ENCODE measurements at regions not wholly inside any gene's neighbourhood (a gene's known extent, or its start where the extent isn't known, plus 50 kb on each side); places are given as distances from the start of the nearest gene placed in this dataset.

DNA sequence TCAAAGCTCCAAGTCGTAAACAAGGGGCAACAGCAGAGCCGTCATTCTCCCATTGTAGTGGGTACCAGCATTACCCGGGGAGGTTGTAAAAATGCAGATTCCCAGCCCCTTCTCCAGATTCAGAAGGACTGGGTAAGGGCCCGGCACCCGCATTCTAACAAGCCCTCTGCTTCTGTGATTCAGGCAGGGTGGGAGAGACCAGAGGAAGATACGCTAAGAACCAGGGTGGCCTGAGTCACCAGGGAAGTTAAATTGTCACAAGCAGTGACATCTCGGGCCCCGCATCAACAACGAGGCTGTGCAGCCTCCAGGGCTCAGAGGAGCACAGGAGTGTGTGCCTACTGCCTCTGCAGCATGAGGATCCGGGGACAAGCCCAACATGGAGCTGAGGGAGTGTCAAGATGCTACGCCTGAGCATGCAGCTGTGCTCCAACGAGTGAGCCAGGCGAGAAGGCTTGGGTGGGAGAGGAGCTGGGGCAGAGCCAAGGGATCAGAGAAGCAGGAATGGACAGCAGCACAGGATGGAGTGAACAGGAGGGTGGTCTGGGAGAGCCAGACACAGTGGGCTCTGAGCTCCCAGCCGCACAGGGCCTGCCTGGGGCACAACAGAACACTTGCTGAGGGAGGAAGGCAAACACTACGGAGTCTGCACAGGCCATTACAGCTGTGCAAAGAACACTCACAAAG lies 68.5 kb downstream of the CPN2 start:
- Histone ChIP-seq H3K27ac (ENCODE audit: low read depth, low read length, poor library complexity, severe bottlenecking) (no peak overlapping the region), H3K36me3 (ENCODE audit: insufficient read depth, low read length, poor library complexity, severe bottlenecking) (no peaks in the 10 kb centered on the region), H3K4me3 (ENCODE audit: low read depth, low read length, poor library complexity, severe bottlenecking) (no peak overlapping the region), H3K27me3 (replicated peaks; ENCODE audit: insufficient read depth, low read depth, low read length, poor library complexity) (no peaks in the 10 kb centered on the region), H3K4me1 (ENCODE audit: insufficient read depth, low read length, poor library complexity, severe bottlenecking) (peaks cover 13% of the 10 kb centered on the region), H3K9me3 (ENCODE audit: low read depth, low read length, poor library complexity, severe bottlenecking) (no peaks in the 10 kb centered on the region)
- ChIA-PET CTCF (no interaction called here), POLR2A (ENCODE audit: low non-redundant PET) (no interaction called here)
- BruUV-seq (replicated peaks), result no TSS peak
- no peak for DNase-seq (ENCODE audit: low spot score)
- TF ChIP-seq EZH2 (IDR thresholded peaks at IDR 0.05; ENCODE audit: borderline replicate concordance, low read depth, low read length, poor library complexity, severe bottlenecking), result no peak
- TF ChIP-seq, protein P1, sequence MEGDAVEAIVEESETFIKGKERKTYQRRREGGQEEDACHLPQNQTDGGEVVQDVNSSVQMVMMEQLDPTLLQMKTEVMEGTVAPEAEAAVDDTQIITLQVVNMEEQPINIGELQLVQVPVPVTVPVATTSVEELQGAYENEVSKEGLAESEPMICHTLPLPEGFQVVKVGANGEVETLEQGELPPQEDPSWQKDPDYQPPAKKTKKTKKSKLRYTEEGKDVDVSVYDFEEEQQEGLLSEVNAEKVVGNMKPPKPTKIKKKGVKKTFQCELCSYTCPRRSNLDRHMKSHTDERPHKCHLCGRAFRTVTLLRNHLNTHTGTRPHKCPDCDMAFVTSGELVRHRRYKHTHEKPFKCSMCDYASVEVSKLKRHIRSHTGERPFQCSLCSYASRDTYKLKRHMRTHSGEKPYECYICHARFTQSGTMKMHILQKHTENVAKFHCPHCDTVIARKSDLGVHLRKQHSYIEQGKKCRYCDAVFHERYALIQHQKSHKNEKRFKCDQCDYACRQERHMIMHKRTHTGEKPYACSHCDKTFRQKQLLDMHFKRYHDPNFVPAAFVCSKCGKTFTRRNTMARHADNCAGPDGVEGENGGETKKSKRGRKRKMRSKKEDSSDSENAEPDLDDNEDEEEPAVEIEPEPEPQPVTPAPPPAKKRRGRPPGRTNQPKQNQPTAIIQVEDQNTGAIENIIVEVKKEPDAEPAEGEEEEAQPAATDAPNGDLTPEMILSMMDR (conservative IDR thresholded peaks at IDR 0.05; ENCODE audit: low read depth, low read length), result no peak
- intact Hi-C loops (cut with micrococcal nuclease; ENCODE audit: unreplicated experiment), result no loop called here

GRCh38 chr3:194283221-194284006 lies 67.7 kb downstream of the CPN2 start:
- Histone ChIP-seq H3K9me3 (ENCODE audit: low read depth, low read length, poor library complexity, severe bottlenecking) (no peaks in the 10 kb centered on the region), H3K36me3 (ENCODE audit: insufficient read depth, low read length, poor library complexity, severe bottlenecking) (no peaks in the 10 kb centered on the region), H3K27ac (ENCODE audit: low read depth, low read length, poor library complexity, severe bottlenecking) (no peak overlapping the region), H3K27me3 (replicated peaks; ENCODE audit: insufficient read depth, low read depth, low read length, poor library complexity) (no peaks in the 10 kb centered on the region), H3K4me1 (ENCODE audit: insufficient read depth, low read length, poor library complexity, severe bottlenecking) (peaks cover 5% of the 10 kb centered on the region), H3K4me3 (ENCODE audit: low read depth, low read length, poor library complexity, severe bottlenecking) (no peak overlapping the region)
- BruUV-seq (replicated peaks), result no TSS peak
- TF ChIP-seq EZH2 (IDR thresholded peaks at IDR 0.05; ENCODE audit: borderline replicate concordance, low read depth, low read length, poor library complexity, severe bottlenecking), result no peak
- TF ChIP-seq, protein P1 (conservative IDR thresholded peaks at IDR 0.05; ENCODE audit: low read depth, low read length), result no peak
- intact Hi-C loops (cut with micrococcal nuclease; ENCODE audit: unreplicated experiment), result no loop called here
- POLR2A ChIA-PET (ENCODE audit: low non-redundant PET), result no interaction called here
- no peak for DNase-seq (ENCODE audit: low spot score)
- CTCF ChIA-PET, result no interaction called here

GRCh38 chr3:194284351-194284750 lies 66.8 kb downstream of the CPN2 start:
- TF ChIP-seq, protein P1 (conservative IDR thresholded peaks at IDR 0.05; ENCODE audit: low read depth, low read length), result no peak
- TF ChIP-seq EZH2 (IDR thresholded peaks at IDR 0.05; ENCODE audit: borderline replicate concordance, low read depth, low read length, poor library complexity, severe bottlenecking), result no peak
- no peaks in the 10 kb centered on the region for H3K9me3 ChIP-seq (ENCODE audit: low read depth, low read length, poor library complexity, severe bottlenecking)
- no peaks in the 10 kb centered on the region for H3K36me3 ChIP-seq (ENCODE audit: insufficient read depth, low read length, poor library complexity, severe bottlenecking)
- no peaks in the 10 kb centered on the region for H3K27me3 ChIP-seq (replicated peaks; ENCODE audit: insufficient read depth, low read depth, low read length, poor library complexity)
- no peak overlapping the region for H3K4me3 ChIP-seq (ENCODE audit: low read depth, low read length, poor library complexity, severe bottlenecking)
- no peak for DNase-seq (ENCODE audit: low spot score)
- intact Hi-C loops (cut with micrococcal nuclease; ENCODE audit: unreplicated experiment), result no loop called here
- H3K4me1 ChIP-seq (ENCODE audit: insufficient read depth, low read length, poor library complexity, severe bottlenecking), result peaks cover 4% of the 10 kb centered on the region
- ChIA-PET CTCF (no interaction called here), POLR2A (ENCODE audit: low non-redundant PET) (no interaction called here)
- no TSS peak for BruUV-seq (replicated peaks)
- H3K27ac ChIP-seq (ENCODE audit: low read depth, low read length, poor library complexity, severe bottlenecking), result no peak overlapping the region

All from A673 (cell line).